ENCODE measurements at regions not wholly inside any gene's neighbourhood (a gene's known extent, or its start where the extent isn't known, plus 50 kb on each side); places are given as distances from the start of the nearest gene placed in this dataset.

GRCh38 chr10:113263056-113263455 lies 289.8 kb upstream of the HABP2 start:
- Histone ChIP-seq H3K36me3 (ENCODE audit: insufficient read depth, low read length, poor library complexity, severe bottlenecking) (no peaks in the 10 kb centered on the region), H3K9me3 (ENCODE audit: low read depth, low read length, poor library complexity, severe bottlenecking) (no peaks in the 10 kb centered on the region), H3K4me3 (ENCODE audit: low read depth, low read length, poor library complexity, severe bottlenecking) (no peak overlapping the region), H3K27ac (ENCODE audit: low read depth, low read length, poor library complexity, severe bottlenecking) (no peak overlapping the region), H3K4me1 (ENCODE audit: insufficient read depth, low read length, poor library complexity, severe bottlenecking) (no peaks in the 10 kb centered on the region), H3K27me3 (replicated peaks; ENCODE audit: insufficient read depth, low read depth, low read length, poor library complexity) (no peaks in the 10 kb centered on the region)
- ChIA-PET CTCF (no interaction called here), POLR2A (ENCODE audit: low non-redundant PET) (no interaction called here)
- TF ChIP-seq EZH2 (IDR thresholded peaks at IDR 0.05; ENCODE audit: borderline replicate concordance, low read depth, low read length, poor library complexity, severe bottlenecking) (no peak), CTCF (conservative IDR thresholded peaks at IDR 0.05; ENCODE audit: low read depth, low read length) (no peak)
- BruUV-seq (replicated peaks), result no TSS peak
- no peak for DNase-seq (ENCODE audit: low spot score)
- intact Hi-C loops (cut with micrococcal nuclease; ENCODE audit: unreplicated experiment), result no loop called here

- intact Hi-C loops (cut with micrococcal nuclease; ENCODE audit: unreplicated experiment), result no loop called here
- Histone ChIP-seq H3K27ac (ENCODE audit: low read depth, low read length, poor library complexity, severe bottlenecking) (no peak overlapping the region), H3K36me3 (ENCODE audit: insufficient read depth, low read length, poor library complexity, severe bottlenecking) (no peaks in the 10 kb centered on the region), H3K27me3 (replicated peaks; ENCODE audit: insufficient read depth, low read depth, low read length, poor library complexity) (no peaks in the 10 kb centered on the region), H3K4me3 (ENCODE audit: low read depth, low read length, poor library complexity, severe bottlenecking) (no peak overlapping the region), H3K4me1 (ENCODE audit: insufficient read depth, low read length, poor library complexity, severe bottlenecking) (no peaks in the 10 kb centered on the region), H3K9me3 (ENCODE audit: low read depth, low read length, poor library complexity, severe bottlenecking) (no peaks in the 10 kb centered on the region)
- ChIA-PET CTCF (no interaction called here), POLR2A (ENCODE audit: low non-redundant PET) (no interaction called here)
- no TSS peak for BruUV-seq (replicated peaks)
- TF ChIP-seq EZH2 (IDR thresholded peaks at IDR 0.05; ENCODE audit: borderline replicate concordance, low read depth, low read length, poor library complexity, severe bottlenecking) (no peak), CTCF (conservative IDR thresholded peaks at IDR 0.05; ENCODE audit: low read depth, low read length) (no peak)
- no peak for DNase-seq (ENCODE audit: low spot score)
Observed at GRCh38 chr10:113264333-113265131, 288.3 kb upstream of the HABP2 start.

- no TSS peak for BruUV-seq (replicated peaks)
- Histone ChIP-seq H3K27ac (ENCODE audit: low read depth, low read length, poor library complexity, severe bottlenecking) (no peak overlapping the region), H3K36me3 (ENCODE audit: insufficient read depth, low read length, poor library complexity, severe bottlenecking) (no peaks in the 10 kb centered on the region), H3K4me1 (ENCODE audit: insufficient read depth, low read length, poor library complexity, severe bottlenecking) (no peaks in the 10 kb centered on the region), H3K4me3 (ENCODE audit: low read depth, low read length, poor library complexity, severe bottlenecking) (no peak overlapping the region), H3K9me3 (ENCODE audit: low read depth, low read length, poor library complexity, severe bottlenecking) (no peaks in the 10 kb centered on the region), H3K27me3 (replicated peaks; ENCODE audit: insufficient read depth, low read depth, low read length, poor library complexity) (no peaks in the 10 kb centered on the region)
- no peak for DNase-seq (ENCODE audit: low spot score)
- no peak for TF ChIP-seq EZH2 (IDR thresholded peaks at IDR 0.05; ENCODE audit: borderline replicate concordance, low read depth, low read length, poor library complexity, severe bottlenecking)
- TF ChIP-seq CTCF (conservative IDR thresholded peaks at IDR 0.05; ENCODE audit: low read depth, low read length), result no peak
- CTCF ChIA-PET, result no interaction called here
- POLR2A ChIA-PET (ENCODE audit: low non-redundant PET), result no interaction called here
- intact Hi-C loops (cut with micrococcal nuclease; ENCODE audit: unreplicated experiment), result no loop called here
Observed at GRCh38 chr10:113266147-113266546, 286.7 kb upstream of the HABP2 start.
